T-helper 17 cell (primary cell): ENCODE measurements at regions not wholly inside any gene's neighbourhood (a gene's known extent, or its start where the extent isn't known, plus 50 kb on each side); places are given as distances from the start of the nearest gene placed in this dataset.

Experiments
- ATAC-seq: fragments of 150-1000 bp; cut with Tn5 transposase; 2 replicates; pipeline ENCODE4 v1.10.0; 2021; ENCODE audit warnings: mild to moderate bottlenecking, moderate library complexity
- DNase-seq, 3 donors: peaks; one replicate each; pipeline versions ENCODE4 v3.0.0 to v3.0.0-alpha.2; 2020 to 2021
- H3K9me3 ChIP-seq: one replicate; pipeline ENCODE4 v1.7.0; 2013; ENCODE audit warnings: low read length, mild to moderate bottlenecking; ENCODE audit not compliant: control insufficient read depth, poor library complexity, severe bottlenecking
- H3K27ac Mint-ChIP-seq: one replicate; pipeline ENCODE4 v1.8.0; 2022; ENCODE audit warnings: mild to moderate bottlenecking, moderate library complexity, mixed read lengths
- H3K27me3 Mint-ChIP-seq: one replicate; pipeline ENCODE4 v1.8.0; 2022; ENCODE audit warnings: mixed read lengths
- H3K36me3 Mint-ChIP-seq: one replicate; pipeline ENCODE4 v1.8.0; 2022; ENCODE audit warnings: low read depth, mixed read lengths
- H3K4me1 Mint-ChIP-seq: one replicate; pipeline ENCODE4 v1.8.0; 2022; ENCODE audit warnings: mild to moderate bottlenecking, mixed read lengths
- H3K4me3 Mint-ChIP-seq: one replicate; pipeline ENCODE4 v1.8.0; 2022; ENCODE audit warnings: mild to moderate bottlenecking, moderate library complexity, mixed read lengths

DNA sequence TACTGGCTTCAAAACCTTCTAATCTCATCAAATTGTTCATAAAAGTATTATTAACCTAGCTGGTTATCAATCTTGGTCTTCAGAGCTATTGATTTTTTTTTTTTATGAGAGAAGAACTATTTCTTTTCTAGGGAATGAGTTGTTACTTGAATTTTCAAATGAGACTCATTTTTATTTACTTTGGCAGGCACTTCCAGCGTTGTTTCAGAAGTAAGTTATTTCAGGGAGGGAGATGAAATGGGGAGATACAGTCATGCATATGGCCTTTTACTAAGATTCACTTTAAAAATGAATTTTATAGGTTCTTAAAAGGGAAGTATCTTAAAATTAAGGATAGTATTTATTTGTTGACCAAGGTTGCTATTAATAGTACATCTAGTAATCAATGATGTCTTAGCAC is 129.6 kb downstream of the IZUMO3 start:
- H3K9me3 ChIP-seq, result no peaks in the 10 kb centered on the region
- Mint-ChIP-seq H3K27ac (no peak overlapping the region), H3K4me1 (no peaks in the 10 kb centered on the region), H3K4me3 (no peak overlapping the region), H3K27me3 (no peaks in the 10 kb centered on the region), H3K36me3 (no peaks in the 10 kb centered on the region)
- ATAC-seq (no peak), DNase-seq (no peak)

- Mint-ChIP-seq H3K4me3 (no peak overlapping the region), H3K27me3 (no peaks in the 10 kb centered on the region), H3K36me3 (no peaks in the 10 kb centered on the region), H3K4me1 (no peaks in the 10 kb centered on the region), H3K27ac (no peak overlapping the region)
- DNase-seq (no peak), ATAC-seq (no peak)
- H3K9me3 ChIP-seq, result no peaks in the 10 kb centered on the region
Measured at GRCh38 chr9:24413651-24414050, 132.0 kb downstream of the IZUMO3 start.

GRCh38 chr9:24398466-24398865 is 147.2 kb downstream of the IZUMO3 start:
- no peak overlapping the region for H3K4me3 Mint-ChIP-seq
- DNase-seq (no peak), ATAC-seq (no peak)
- no peaks in the 10 kb centered on the region for H3K36me3 Mint-ChIP-seq
- H3K4me1 Mint-ChIP-seq, result no peaks in the 10 kb centered on the region
- no peaks in the 10 kb centered on the region for H3K27me3 Mint-ChIP-seq
- H3K9me3 ChIP-seq, result no peaks in the 10 kb centered on the region
- H3K27ac Mint-ChIP-seq, result no peak overlapping the region

DNA sequence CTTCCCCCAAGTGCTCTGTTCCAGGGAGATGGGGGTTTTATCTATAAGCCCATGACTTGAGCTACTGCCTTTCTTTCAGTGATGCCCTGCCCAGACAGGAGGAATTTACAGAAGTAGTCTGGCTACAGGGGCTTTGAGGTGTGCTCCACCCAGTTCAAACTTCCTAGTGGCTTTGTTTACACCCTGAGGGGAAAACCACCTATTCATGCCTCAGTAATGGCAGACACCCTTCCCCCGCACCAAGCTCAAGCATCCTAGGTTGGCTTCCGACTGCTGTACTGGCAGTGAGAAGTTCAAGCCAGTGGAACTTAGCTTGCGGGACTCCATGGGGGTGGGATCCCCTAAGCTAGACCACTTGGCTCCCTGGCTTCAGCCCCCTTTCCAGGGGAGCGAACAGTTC is 154.6 kb downstream of the IZUMO3 start:
- Mint-ChIP-seq H3K27me3 (no peaks in the 10 kb centered on the region), H3K4me1 (no peaks in the 10 kb centered on the region), H3K36me3 (no peaks in the 10 kb centered on the region), H3K27ac (no peak overlapping the region), H3K4me3 (no peak overlapping the region)
- DNase-seq, result no peak
- ATAC-seq, result no peak
- H3K9me3 ChIP-seq, result no peaks in the 10 kb centered on the region

DNA sequence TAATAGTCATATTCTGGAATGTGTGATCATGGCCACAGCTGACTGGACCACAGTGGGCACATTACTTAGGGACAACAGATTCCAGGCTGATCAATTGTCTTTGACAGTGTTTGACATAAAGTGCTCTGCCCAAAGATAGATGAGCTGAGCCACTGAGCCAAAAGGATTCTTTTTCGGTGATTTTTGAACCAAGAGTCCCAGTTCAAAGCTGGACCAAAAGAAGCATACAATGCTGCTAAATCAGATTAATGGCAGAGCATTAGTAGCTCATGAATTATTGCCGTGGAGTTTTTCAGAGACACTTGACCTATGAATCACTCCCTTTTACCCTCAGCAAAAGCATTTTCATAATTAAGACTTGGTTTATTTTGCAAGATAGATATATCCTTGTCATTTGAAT is 160.6 kb downstream of the IZUMO3 start:
- ATAC-seq, result no peak
- no peak for DNase-seq
- no peak overlapping the region for H3K4me3 Mint-ChIP-seq
- no peak overlapping the region for H3K27ac Mint-ChIP-seq
- H3K36me3 Mint-ChIP-seq, result no peaks in the 10 kb centered on the region
- no peaks in the 10 kb centered on the region for H3K9me3 ChIP-seq
- no peaks in the 10 kb centered on the region for H3K4me1 Mint-ChIP-seq
- no peaks in the 10 kb centered on the region for H3K27me3 Mint-ChIP-seq

- no peak overlapping the region for H3K4me3 Mint-ChIP-seq
- no peak for DNase-seq
- no peaks in the 10 kb centered on the region for H3K9me3 ChIP-seq
- ATAC-seq, result no peak
- H3K27me3 Mint-ChIP-seq, result no peaks in the 10 kb centered on the region
- H3K4me1 Mint-ChIP-seq, result no peaks in the 10 kb centered on the region
- no peaks in the 10 kb centered on the region for H3K36me3 Mint-ChIP-seq
- H3K27ac Mint-ChIP-seq, result no peak overlapping the region
Measured at GRCh38 chr9:24382566-24382965, 163.1 kb downstream of the IZUMO3 start.

DNA sequence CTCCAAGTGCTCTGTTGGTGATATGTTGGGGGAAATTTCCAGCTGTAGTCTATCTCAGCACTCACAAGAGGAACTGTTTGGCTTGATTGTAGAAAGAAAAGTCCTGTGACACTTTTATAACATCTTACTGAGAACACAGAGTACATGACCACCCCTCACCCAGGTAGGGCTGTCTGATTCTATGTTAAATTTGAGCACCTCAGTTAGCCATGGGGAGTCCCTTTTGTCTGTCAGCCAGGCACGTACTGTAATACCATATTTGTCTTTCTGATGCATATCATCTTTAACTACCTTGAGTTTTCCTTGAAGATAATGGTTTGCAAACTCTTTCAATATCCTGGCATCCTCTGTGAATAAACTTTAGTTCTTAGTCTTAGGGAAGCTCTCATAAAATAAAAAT is 164.5 kb downstream of the IZUMO3 start:
- no peak overlapping the region for H3K27ac Mint-ChIP-seq
- H3K9me3 ChIP-seq, result no peaks in the 10 kb centered on the region
- ATAC-seq, result no peak
- no peaks in the 10 kb centered on the region for H3K27me3 Mint-ChIP-seq
- H3K4me3 Mint-ChIP-seq, result no peak overlapping the region
- no peaks in the 10 kb centered on the region for H3K36me3 Mint-ChIP-seq
- DNase-seq, result no peak
- no peaks in the 10 kb centered on the region for H3K4me1 Mint-ChIP-seq

DNA sequence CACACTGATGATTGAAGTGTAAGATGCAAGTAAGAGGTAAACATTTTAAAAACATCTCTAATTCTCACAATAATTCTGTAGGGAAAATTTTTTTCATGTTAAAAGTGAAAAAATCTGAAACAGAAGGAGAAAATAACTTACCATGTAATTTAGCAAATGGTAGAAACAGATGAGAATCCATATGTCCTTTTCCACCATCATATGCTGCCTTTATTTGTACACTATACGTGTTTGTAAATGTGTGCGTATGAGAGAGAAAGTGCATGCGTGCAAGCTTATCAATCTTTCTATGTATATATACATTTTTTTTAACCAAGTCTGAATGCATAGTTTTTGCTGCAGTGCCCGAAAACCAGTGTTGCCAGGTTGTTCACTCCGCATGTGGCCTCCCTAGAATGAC is 186.7 kb downstream of the IZUMO3 start:
- H3K36me3 Mint-ChIP-seq, result no peaks in the 10 kb centered on the region
- H3K27ac Mint-ChIP-seq, result no peak overlapping the region
- H3K27me3 Mint-ChIP-seq, result no peaks in the 10 kb centered on the region
- H3K4me1 Mint-ChIP-seq, result no peaks in the 10 kb centered on the region
- H3K9me3 ChIP-seq, result no peaks in the 10 kb centered on the region
- no peak overlapping the region for H3K4me3 Mint-ChIP-seq
- ATAC-seq (no peak), DNase-seq (no peak)

DNA sequence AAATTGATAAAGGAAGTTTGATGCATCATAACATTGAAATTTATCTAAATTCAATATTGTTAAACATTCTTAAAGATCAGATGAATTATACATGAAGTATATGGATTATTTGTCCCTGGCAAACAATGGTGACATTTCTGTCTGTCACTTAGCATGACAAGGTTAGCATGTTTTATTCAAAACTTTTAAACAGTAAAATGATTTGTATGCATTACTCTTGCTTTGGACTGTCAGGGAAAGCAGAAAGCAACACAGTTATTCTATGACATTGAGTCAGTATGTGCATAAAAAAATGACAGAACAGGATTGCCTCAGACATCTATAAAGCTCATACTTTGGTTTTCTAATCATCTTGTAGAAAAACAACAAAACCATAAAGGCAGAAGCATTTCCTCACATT is 193.7 kb downstream of the IZUMO3 start:
- Mint-ChIP-seq H3K4me3 (no peak overlapping the region), H3K27ac (no peak overlapping the region)

DNA sequence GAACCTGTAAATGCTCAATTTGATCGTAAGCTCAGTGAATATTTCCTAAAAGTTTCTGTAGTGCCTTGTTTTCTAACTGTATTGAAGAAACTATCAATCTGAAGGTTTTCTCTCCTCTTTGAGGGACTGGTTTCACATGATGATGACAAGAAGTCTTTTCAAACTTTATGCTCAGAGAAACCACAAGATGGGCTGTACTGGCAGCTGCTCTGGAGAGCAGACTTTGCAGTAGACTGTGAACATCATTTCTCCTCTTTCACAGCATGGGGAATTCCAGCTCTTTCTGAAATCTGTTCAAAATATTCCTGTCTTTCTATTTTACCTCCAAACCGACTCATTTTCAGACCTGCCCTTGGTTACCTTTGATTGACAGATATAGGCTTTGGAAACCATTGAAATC is 194.4 kb downstream of the IZUMO3 start:
- Mint-ChIP-seq H3K36me3 (no peaks in the 10 kb centered on the region), H3K27me3 (no peaks in the 10 kb centered on the region), H3K4me1 (no peaks in the 10 kb centered on the region), H3K4me3 (no peak overlapping the region), H3K27ac (no peak overlapping the region)
- no peak for ATAC-seq
- DNase-seq, result no peak
- no peaks in the 10 kb centered on the region for H3K9me3 ChIP-seq

More for the DNA sequence above, 193.7 kb downstream of the IZUMO3 start:
- no peaks in the 10 kb centered on the region for H3K27me3 Mint-ChIP-seq
- DNase-seq, result no peak
- no peaks in the 10 kb centered on the region for H3K9me3 ChIP-seq
- H3K36me3 Mint-ChIP-seq, result no peaks in the 10 kb centered on the region
- H3K4me1 Mint-ChIP-seq, result no peaks in the 10 kb centered on the region
- ATAC-seq, result no peak

- DNase-seq (no peak), ATAC-seq (no peak)
- Mint-ChIP-seq H3K27ac (no peak overlapping the region), H3K4me3 (no peak overlapping the region), H3K36me3 (no peaks in the 10 kb centered on the region), H3K4me1 (no peaks in the 10 kb centered on the region), H3K27me3 (no peaks in the 10 kb centered on the region)
- peaks cover 2% of the 10 kb centered on the region for H3K9me3 ChIP-seq
Measured at GRCh38 chr9:24342457-24342856, 203.2 kb downstream of the IZUMO3 start.

DNA sequence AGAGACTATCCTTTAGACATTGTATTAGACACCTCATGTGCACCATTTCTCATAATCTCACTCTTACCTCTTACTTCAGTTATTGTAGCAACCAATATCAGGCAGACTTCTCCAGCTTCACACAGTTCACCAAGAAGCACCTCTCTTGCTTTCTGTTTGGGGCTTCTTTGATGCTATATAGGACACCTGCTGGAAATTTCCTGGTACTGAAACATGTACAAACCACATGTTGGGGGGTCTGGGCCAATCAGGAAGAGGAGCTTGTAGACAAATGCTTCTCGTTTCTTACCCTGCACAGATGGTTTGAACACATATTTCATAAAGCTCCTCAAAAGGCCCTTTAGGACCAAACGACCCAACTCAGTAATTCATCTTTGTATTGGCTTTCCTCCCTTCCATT is 212.1 kb downstream of the IZUMO3 start:
- DNase-seq (no peak), ATAC-seq (no peak)
- H3K27ac Mint-ChIP-seq, result no peak overlapping the region
- H3K9me3 ChIP-seq, result no peaks in the 10 kb centered on the region
- no peaks in the 10 kb centered on the region for H3K36me3 Mint-ChIP-seq
- no peak overlapping the region for H3K4me3 Mint-ChIP-seq
- no peaks in the 10 kb centered on the region for H3K27me3 Mint-ChIP-seq
- no peaks in the 10 kb centered on the region for H3K4me1 Mint-ChIP-seq

- Mint-ChIP-seq H3K27ac (no peak overlapping the region), H3K36me3 (no peaks in the 10 kb centered on the region), H3K4me1 (no peaks in the 10 kb centered on the region), H3K27me3 (no peaks in the 10 kb centered on the region), H3K4me3 (no peak overlapping the region)
- no peaks in the 10 kb centered on the region for H3K9me3 ChIP-seq
- DNase-seq (no peak), ATAC-seq (no peak)
Measured at GRCh38 chr9:24298912-24299311, 246.8 kb downstream of the IZUMO3 start.

GRCh38 chr9:24297931-24298330 is 247.8 kb downstream of the IZUMO3 start:
- Mint-ChIP-seq H3K27me3 (no peaks in the 10 kb centered on the region), H3K4me1 (no peaks in the 10 kb centered on the region), H3K27ac (no peak overlapping the region), H3K36me3 (no peaks in the 10 kb centered on the region), H3K4me3 (no peak overlapping the region)
- no peaks in the 10 kb centered on the region for H3K9me3 ChIP-seq
- DNase-seq, result no peak
- ATAC-seq, result no peak

- no peak overlapping the region for H3K4me3 Mint-ChIP-seq
- H3K9me3 ChIP-seq, result no peaks in the 10 kb centered on the region
- DNase-seq (no peak), ATAC-seq (no peak)
- no peaks in the 10 kb centered on the region for H3K36me3 Mint-ChIP-seq
- no peaks in the 10 kb centered on the region for H3K4me1 Mint-ChIP-seq
- H3K27me3 Mint-ChIP-seq, result no peaks in the 10 kb centered on the region
- no peak overlapping the region for H3K27ac Mint-ChIP-seq
Measured at GRCh38 chr9:24296124-24296523, 249.6 kb downstream of the IZUMO3 start.
